ENCODE measurements at regions not wholly inside any gene's neighbourhood (a gene's known extent, or its start where the extent isn't known, plus 50 kb on each side); places are given as distances from the start of the nearest gene placed in this dataset.

GRCh38 chr3:106208967-106209366 lies 340.2 kb upstream of the CBLB start:
- TF ChIP-seq CTCF (conservative IDR thresholded peaks at IDR 0.05) (peak; percentile 43), ZFX (IDR thresholded peaks at IDR 0.05) (no peak)
